A172 (cell line): ENCODE measurements at regions not wholly inside any gene's neighbourhood (a gene's known extent, or its start where the extent isn't known, plus 50 kb on each side); places are given as distances from the start of the nearest gene placed in this dataset.
"Not testable (repeated sequence)": the region's sequence is repeated elsewhere in the genome, so short reads cannot be mapped to it uniquely, and the experiment has no call there.

ENCODE experiments used
- DNase-seq: peaks from one replicate; pipeline ENCODE4 v3.0.0-alpha.2; 2015; ENCODE audit warnings: low spot score

GRCh38 chr3:26369133-26369532 lies 253.4 kb upstream of the LRRC3B start:
- DNase-seq, result peak; percentile 35

GRCh38 chr3:26375843-26376530 lies 246.6 kb upstream of the LRRC3B start:
- DNase-seq, result no peak

GRCh38 chr3:26381411-26381810 lies 241.2 kb upstream of the LRRC3B start:
- DNase-seq, result no peak

GRCh38 chr3:26406636-26407035 lies 215.9 kb upstream of the LRRC3B start:
- no peak for DNase-seq

GRCh38 chr3:26418553-26418952 lies 204.0 kb upstream of the LRRC3B start:
- no peak for DNase-seq

- no peak for DNase-seq
These were observed 200.2 kb upstream of the LRRC3B start for GRCh38 chr3:26422415-26422814.

GRCh38 chr3:26425076-26425475 lies 197.5 kb upstream of the LRRC3B start:
- no peak for DNase-seq

GRCh38 chr3:26428992-26429391 lies 193.6 kb upstream of the LRRC3B start:
- DNase-seq, result no peak

- DNase-seq, result peak; percentile 97
These were observed 184.9 kb upstream of the LRRC3B start for GRCh38 chr3:26437678-26438077.

- peak; percentile 19 for DNase-seq
These were observed 184.1 kb upstream of the LRRC3B start for GRCh38 chr3:26438325-26438940.

GRCh38 chr3:26438981-26439884 lies 183.3 kb upstream of the LRRC3B start:
- DNase-seq, result no peak

GRCh38 chr3:26449996-26450395 lies 172.6 kb upstream of the LRRC3B start:
- DNase-seq, result no peak

- DNase-seq, result no peak
These were observed 170.2 kb upstream of the LRRC3B start for GRCh38 chr3:26452363-26452762.

GRCh38 chr3:26460985-26461384 lies 161.6 kb upstream of the LRRC3B start:
- DNase-seq, result peak; percentile 14

GRCh38 chr3:26472345-26472744 lies 150.2 kb upstream of the LRRC3B start:
- DNase-seq, result no peak

- no peak for DNase-seq
These were observed 147.9 kb upstream of the LRRC3B start for GRCh38 chr3:26474706-26475105.

- DNase-seq, result no peak
These were observed 142.2 kb upstream of the LRRC3B start for GRCh38 chr3:26480377-26480776.

GRCh38 chr3:26484140-26484539 lies 138.4 kb upstream of the LRRC3B start:
- DNase-seq, result peak; percentile 52

- DNase-seq, result no peak
These were observed 124.3 kb upstream of the LRRC3B start for GRCh38 chr3:26498271-26498670.

GRCh38 chr3:26505399-26505798 lies 117.2 kb upstream of the LRRC3B start:
- DNase-seq, result no peak

- not testable (repeated sequence) for DNase-seq
These were observed 108.0 kb upstream of the LRRC3B start for GRCh38 chr3:26514445-26515029.

GRCh38 chr3:26515351-26515750 lies 107.2 kb upstream of the LRRC3B start:
- no peak for DNase-seq
